ENCODE measurements at regions not wholly inside any gene's neighbourhood (a gene's known extent, or its start where the extent isn't known, plus 50 kb on each side); places are given as distances from the start of the nearest gene placed in this dataset.

DNA sequence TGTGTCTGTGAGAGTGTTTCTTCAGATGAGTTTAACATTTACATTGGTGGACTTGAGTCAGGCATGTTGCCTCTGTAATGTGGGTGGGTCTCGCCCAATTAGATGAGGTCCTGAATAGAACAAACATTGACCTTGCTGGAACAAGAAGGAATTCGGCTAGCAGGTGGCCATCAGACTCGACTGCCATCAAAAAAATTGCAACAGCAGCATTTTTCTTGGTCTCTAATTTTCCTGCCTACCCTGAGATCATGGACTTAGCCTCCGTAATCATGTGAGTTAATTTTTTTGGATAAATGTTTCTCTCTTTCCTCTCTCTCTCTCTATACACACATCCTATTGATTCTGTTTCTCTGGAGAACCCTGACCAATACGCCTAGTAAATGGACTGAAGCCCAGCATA lies 83.8 kb upstream of the ST6GAL2 start:
- no peaks in the 10 kb centered on the region for H4K20me1 ChIP-seq (replicated peaks; ENCODE audit: insufficient read depth)
- H3K4me1 ChIP-seq (ENCODE audit: insufficient read depth): 0 out of 2 replicates have a peak, but pooled peaks cover 6% of the 10 kb centered on the region
- no peaks in the 10 kb centered on the region for H3K36me3 ChIP-seq (ENCODE audit: insufficient read depth)
- no peak overlapping the region for H2AFZ ChIP-seq
- Mint-ChIP-seq H3K36me3 (ENCODE audit: low read depth) (no peaks in the 10 kb centered on the region), H3K4me3 (no peak overlapping the region), H3K9me3 (no peaks in the 10 kb centered on the region), H3K27me3 (ENCODE audit: insufficient read depth, low read depth, poor library complexity) (peaks cover 2% of the 10 kb centered on the region), H3K4me1 (peaks cover 8% of the 10 kb centered on the region), H3K27ac (no peak overlapping the region)
- H3K4me3 ChIP-seq: no peak overlapping the region
- H3K79me2 ChIP-seq (replicated peaks; ENCODE audit: insufficient read depth): no peaks in the 10 kb centered on the region
- H3K9me2 ChIP-seq (ENCODE audit: insufficient read depth): peaks cover 13% of the 10 kb centered on the region
- H3F3A ChIP-seq (replicated peaks; ENCODE audit: low read depth): no peaks in the 10 kb centered on the region
- ATAC-seq (no peak), DNase-seq (ENCODE audit: low spot score) (no peak)
- H3K27ac ChIP-seq (ENCODE audit: low read depth): no peak overlapping the region
- TF ChIP-seq EZH2 (IDR thresholded peaks at IDR 0.05; ENCODE audit: low read depth, unreplicated experiment): no peak
- TF ChIP-seq, protein P1, sequence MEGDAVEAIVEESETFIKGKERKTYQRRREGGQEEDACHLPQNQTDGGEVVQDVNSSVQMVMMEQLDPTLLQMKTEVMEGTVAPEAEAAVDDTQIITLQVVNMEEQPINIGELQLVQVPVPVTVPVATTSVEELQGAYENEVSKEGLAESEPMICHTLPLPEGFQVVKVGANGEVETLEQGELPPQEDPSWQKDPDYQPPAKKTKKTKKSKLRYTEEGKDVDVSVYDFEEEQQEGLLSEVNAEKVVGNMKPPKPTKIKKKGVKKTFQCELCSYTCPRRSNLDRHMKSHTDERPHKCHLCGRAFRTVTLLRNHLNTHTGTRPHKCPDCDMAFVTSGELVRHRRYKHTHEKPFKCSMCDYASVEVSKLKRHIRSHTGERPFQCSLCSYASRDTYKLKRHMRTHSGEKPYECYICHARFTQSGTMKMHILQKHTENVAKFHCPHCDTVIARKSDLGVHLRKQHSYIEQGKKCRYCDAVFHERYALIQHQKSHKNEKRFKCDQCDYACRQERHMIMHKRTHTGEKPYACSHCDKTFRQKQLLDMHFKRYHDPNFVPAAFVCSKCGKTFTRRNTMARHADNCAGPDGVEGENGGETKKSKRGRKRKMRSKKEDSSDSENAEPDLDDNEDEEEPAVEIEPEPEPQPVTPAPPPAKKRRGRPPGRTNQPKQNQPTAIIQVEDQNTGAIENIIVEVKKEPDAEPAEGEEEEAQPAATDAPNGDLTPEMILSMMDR (conservative IDR thresholded peaks at IDR 0.05; ENCODE audit: low read depth in 2 of 2): no peak
- no peak for TF ChIP-seq ZNF114 (CRISPR knock-in tag; IDR thresholded peaks at IDR 0.05)
- no peak for TF ChIP-seq REST (IDR thresholded peaks at IDR 0.05; ENCODE audit: unreplicated experiment)
- no peak for TF ChIP-seq STAT1 (IDR thresholded peaks at IDR 0.05; ENCODE audit: unreplicated experiment)
- no peak for TF ChIP-seq NANOG (IDR thresholded peaks at IDR 0.05; ENCODE audit: borderline replicate concordance)
- no peak for TF ChIP-seq ZNF462 (CRISPR knock-in tag; IDR thresholded peaks at IDR 0.05)
- no peak for TF ChIP-seq POLR2AphosphoS5 (IDR thresholded peaks at IDR 0.05; ENCODE audit: low read depth)
- TF ChIP-seq EZH2phosphoT487 (IDR thresholded peaks at IDR 0.05; ENCODE audit: unreplicated experiment): no peak
- no peaks in the 10 kb centered on the region for H3K27me3 ChIP-seq (ENCODE audit: insufficient read depth)
- H3K4me2 ChIP-seq: no peak overlapping the region
